Duodenal mucosa (tissue), 2 donors: ENCODE measurements at regions not wholly inside any gene's neighbourhood (a gene's known extent, or its start where the extent isn't known, plus 50 kb on each side); places are given as distances from the start of the nearest gene placed in this dataset.

Experiments used
- H3K27ac ChIP-seq: one replicate; pipeline ENCODE4 v1.7.0; 2013; ENCODE audit warnings: low read depth, low read length
- H3K27me3 ChIP-seq, 2 donors: one replicate each; pipeline ENCODE4 v1.7.0; 2013; ENCODE audit warnings: low read length in 2 of 2, control low read depth in 1 of 2; ENCODE audit not compliant: insufficient read depth in 2 of 2, control insufficient read depth in 1 of 2
- H3K36me3 ChIP-seq, 2 donors: one replicate each; pipeline ENCODE4 v1.7.0; 2013; ENCODE audit warnings: low read length in 2 of 2, control low read depth in 1 of 2; ENCODE audit not compliant: insufficient read depth in 2 of 2, control insufficient read depth in 1 of 2
- H3K4me1 ChIP-seq, 2 donors: one replicate each; pipeline ENCODE4 v1.7.0; 2013; ENCODE audit warnings: low read length in 2 of 2, control low read depth in 1 of 2; ENCODE audit not compliant: insufficient read depth in 2 of 2, control insufficient read depth in 1 of 2
- H3K4me3 ChIP-seq, 2 donors: one replicate each; pipeline ENCODE4 v1.7.0; 2013; ENCODE audit warnings: low read length in 2 of 2, low read depth in 1 of 2
- H3K9ac ChIP-seq, 2 donors: one replicate each; pipeline ENCODE4 v1.7.0; 2013; ENCODE audit warnings: low read length in 2 of 2, low read depth in 1 of 2
- H3K9me3 ChIP-seq, 2 donors: one replicate each; pipeline ENCODE4 v1.7.0; 2013; ENCODE audit warnings: low read length in 2 of 2, control low read depth in 1 of 2; ENCODE audit not compliant: control insufficient read depth in 1 of 2

DNA sequence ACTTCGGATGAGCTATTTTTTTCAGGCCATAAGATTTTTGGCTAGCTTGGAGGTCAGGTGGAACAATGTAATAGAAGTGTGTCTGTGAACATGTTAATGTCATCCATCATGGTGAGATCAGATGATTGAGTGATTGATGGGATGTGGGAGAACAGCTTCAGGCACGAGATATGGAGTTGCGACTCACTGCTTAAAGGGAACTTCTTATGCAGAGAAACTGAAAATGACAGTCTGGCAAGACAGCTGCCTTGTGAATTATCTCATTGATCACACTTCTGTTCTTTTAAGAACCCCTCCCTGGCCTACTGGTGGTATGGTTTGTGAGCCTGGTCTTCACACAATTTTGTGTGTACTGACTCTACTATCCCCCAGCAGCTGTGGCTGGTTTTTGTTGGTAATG is 96.0 kb downstream of the OLFM4 start:
- no peak overlapping the region for H3K4me3 ChIP-seq
- H3K9me3 ChIP-seq = no peaks in the 10 kb centered on the region
- H3K27me3 ChIP-seq = no peaks in the 10 kb centered on the region
- H3K4me1 ChIP-seq = no peaks in the 10 kb centered on the region
- no peaks in the 10 kb centered on the region for H3K36me3 ChIP-seq
- H3K27ac ChIP-seq = no peak overlapping the region
- H3K9ac ChIP-seq = no peak overlapping the region

DNA sequence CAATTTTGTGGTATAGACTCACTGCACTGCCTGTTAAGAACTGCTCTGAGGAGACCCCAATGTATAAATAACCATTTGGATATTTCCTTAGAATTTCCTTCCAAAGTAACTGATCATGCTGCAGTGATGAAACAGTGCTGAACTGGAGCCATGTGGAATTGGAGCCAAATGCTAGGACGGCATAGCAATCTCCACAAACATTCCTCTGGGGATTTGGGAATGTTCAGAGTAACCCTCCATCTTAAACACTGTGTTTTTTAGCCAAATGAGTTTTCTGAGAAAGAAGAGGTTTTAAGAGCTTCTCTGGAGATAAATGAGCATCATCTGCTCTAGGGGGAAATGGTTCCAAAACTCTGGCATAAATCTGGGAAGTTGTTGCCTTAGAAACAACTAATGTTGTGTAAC is 98.2 kb downstream of the OLFM4 start:
- no peak overlapping the region for H3K4me3 ChIP-seq
- no peak overlapping the region for H3K9ac ChIP-seq
- no peaks in the 10 kb centered on the region for H3K36me3 ChIP-seq
- H3K4me1 ChIP-seq = no peaks in the 10 kb centered on the region
- no peaks in the 10 kb centered on the region for H3K27me3 ChIP-seq
- no peak overlapping the region for H3K27ac ChIP-seq
- no peaks in the 10 kb centered on the region for H3K9me3 ChIP-seq

DNA sequence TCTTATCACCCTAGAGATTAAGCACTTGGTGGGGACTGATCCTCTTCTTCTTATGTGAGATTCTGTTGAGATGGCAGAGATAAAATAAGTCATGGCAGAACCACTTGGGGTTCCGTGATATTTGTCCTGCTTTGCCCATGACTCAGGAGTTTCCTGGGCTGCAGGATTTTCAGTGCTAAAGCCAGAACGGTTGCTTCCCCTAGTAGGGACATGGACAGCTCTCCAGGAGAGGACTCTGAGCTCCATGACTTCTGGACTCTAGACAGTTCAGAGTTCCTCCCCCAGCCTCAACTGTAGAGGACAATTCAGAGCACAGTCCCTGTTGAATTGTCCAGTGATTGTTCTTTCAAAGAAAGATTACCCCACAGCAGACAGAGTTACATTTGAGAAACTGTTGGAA is 98.8 kb downstream of the OLFM4 start:
- no peak overlapping the region for H3K27ac ChIP-seq

DNA sequence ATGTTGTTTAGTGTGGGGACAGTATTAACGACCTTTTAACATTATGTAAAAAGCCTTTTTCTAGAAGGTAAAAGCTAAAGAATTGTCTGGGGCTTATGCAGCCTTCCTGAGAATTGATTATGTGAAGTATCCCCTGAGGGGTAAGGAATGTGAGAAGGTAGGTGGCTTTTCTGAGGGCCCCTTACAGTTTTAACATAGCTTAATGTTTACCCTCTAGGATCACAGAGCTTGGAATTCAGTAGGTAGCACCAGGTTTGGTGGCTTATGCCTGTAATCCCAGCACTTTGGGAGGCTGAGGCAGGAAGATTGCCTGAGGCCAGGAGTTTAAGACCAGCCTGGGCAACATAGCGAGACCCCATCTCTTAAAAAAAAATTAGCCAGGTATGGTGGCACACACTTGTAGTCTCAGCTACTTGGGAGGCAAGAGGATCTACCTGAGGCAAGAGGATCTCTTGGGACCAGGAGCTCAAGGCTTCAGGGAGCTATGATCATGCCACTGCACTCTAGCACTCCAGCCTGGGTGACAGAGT is 101.3 kb downstream of the OLFM4 start:
- Histone ChIP-seq H3K4me3 (no peak overlapping the region), H3K27me3 (no peaks in the 10 kb centered on the region), H3K27ac (no peak overlapping the region), H3K9me3 (no peaks in the 10 kb centered on the region), H3K4me1 (no peaks in the 10 kb centered on the region), H3K9ac (no peak overlapping the region), H3K36me3 (no peaks in the 10 kb centered on the region)

More for the DNA sequence above, 98.8 kb downstream of the OLFM4 start:
- Histone ChIP-seq H3K4me3 (no peak overlapping the region), H3K4me1 (no peaks in the 10 kb centered on the region), H3K27me3 (no peaks in the 10 kb centered on the region), H3K9ac (no peak overlapping the region), H3K36me3 (no peaks in the 10 kb centered on the region), H3K9me3 (no peaks in the 10 kb centered on the region)

DNA sequence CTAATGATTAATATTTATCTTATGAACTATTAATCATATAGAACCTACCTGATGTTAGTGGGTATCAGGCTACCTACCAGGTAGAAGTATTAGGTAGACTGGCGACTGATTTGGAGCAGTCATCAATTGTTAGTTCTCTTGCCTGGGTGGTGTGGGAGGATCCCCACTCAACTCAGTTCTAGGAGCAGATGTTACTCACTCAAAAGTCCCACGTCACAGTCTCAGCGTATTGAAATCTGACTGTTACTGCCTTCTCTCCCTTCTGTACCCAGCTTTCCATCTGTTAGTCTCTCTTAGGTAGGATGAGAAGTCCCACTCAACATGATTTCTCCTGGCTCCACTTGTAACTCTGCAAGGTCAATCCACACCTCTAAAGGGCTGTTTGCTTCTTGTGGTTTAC is 102.7 kb downstream of the OLFM4 start:
- Histone ChIP-seq H3K27ac (no peak overlapping the region), H3K9me3 (no peaks in the 10 kb centered on the region), H3K9ac (no peak overlapping the region), H3K4me1 (no peaks in the 10 kb centered on the region), H3K4me3 (no peak overlapping the region), H3K27me3 (no peaks in the 10 kb centered on the region), H3K36me3 (no peaks in the 10 kb centered on the region)

DNA sequence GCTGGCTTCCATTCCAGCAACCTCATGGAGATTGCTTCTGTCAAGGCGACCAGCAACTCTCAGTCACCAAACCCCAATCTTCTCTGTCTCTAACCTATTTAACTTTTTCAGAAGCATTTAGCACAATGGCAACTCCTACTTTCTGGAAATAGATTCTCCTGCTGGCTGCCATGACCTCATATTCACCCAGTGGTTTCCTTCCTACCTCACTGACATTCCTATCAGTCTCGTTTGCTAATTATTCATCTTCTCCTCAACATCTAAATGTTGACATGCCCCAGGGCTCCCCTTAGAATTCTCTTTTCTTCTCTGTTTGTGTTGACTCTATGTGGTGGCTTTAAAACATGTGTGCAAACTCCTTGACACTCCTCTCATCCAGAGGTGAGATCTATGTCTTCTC is 106.7 kb downstream of the OLFM4 start:
- no peak overlapping the region for H3K27ac ChIP-seq
- no peaks in the 10 kb centered on the region for H3K27me3 ChIP-seq
- no peak overlapping the region for H3K9ac ChIP-seq
- no peaks in the 10 kb centered on the region for H3K36me3 ChIP-seq
- no peaks in the 10 kb centered on the region for H3K9me3 ChIP-seq
- no peak overlapping the region for H3K4me3 ChIP-seq
- no peaks in the 10 kb centered on the region for H3K4me1 ChIP-seq

DNA sequence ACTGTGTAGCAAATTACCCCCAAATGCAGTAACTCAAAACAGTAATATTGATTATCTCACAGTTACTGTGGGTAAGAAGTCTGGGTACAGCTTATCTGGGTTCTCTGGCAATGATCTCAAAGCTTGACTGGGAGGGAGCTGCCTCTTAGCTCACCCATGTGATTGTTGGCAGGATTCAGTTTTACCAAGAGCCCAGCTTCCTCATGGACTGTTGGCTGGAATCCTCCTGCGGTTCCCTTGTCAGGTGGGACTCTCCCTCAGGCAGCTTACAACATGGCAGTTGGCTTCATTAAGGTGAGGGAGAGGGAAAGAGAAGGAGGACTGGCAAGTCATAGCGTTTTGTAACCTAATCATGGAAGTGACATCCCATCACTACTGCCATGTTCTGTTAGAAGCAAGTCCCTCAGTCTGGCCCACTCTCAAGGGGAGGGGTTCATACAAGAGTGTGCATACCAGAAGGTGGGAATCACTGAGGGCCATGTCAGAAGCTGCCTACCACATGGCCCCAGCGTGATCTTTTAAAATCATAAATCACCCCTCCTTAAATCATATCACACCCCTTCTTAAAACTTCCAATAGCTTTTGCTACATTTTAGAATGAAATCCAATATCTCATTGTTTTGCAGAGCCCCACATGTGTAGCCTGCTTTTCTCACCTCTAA is 108.1 kb downstream of the OLFM4 start:
- Histone ChIP-seq H3K9ac (no peak overlapping the region), H3K9me3 (no peaks in the 10 kb centered on the region), H3K27me3 (no peaks in the 10 kb centered on the region), H3K4me1 (no peaks in the 10 kb centered on the region), H3K36me3 (no peaks in the 10 kb centered on the region), H3K27ac (no peak overlapping the region), H3K4me3 (no peak overlapping the region)

DNA sequence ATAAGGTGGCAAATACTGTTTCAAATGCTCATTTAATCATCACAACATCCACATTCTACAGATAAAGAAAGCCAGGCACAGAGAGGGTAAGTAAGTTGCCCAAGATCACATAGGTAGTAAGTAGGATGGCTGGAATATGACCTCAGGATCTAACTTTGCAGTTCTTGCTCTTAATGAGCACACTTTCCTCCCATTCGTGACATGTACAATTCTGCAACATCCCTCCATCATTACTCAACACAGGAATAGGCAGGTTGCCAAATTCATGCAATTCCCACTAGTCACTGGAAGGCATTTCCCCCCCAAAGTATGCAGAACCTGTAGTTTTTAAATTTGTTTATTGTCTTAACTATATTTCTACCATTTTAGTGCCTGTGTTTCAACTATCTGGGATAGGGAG is 109.2 kb downstream of the OLFM4 start:
- Histone ChIP-seq H3K4me1 (no peaks in the 10 kb centered on the region), H3K36me3 (no peaks in the 10 kb centered on the region), H3K4me3 (no peak overlapping the region), H3K9me3 (no peaks in the 10 kb centered on the region), H3K27me3 (no peaks in the 10 kb centered on the region), H3K9ac (no peak overlapping the region), H3K27ac (no peak overlapping the region)

DNA sequence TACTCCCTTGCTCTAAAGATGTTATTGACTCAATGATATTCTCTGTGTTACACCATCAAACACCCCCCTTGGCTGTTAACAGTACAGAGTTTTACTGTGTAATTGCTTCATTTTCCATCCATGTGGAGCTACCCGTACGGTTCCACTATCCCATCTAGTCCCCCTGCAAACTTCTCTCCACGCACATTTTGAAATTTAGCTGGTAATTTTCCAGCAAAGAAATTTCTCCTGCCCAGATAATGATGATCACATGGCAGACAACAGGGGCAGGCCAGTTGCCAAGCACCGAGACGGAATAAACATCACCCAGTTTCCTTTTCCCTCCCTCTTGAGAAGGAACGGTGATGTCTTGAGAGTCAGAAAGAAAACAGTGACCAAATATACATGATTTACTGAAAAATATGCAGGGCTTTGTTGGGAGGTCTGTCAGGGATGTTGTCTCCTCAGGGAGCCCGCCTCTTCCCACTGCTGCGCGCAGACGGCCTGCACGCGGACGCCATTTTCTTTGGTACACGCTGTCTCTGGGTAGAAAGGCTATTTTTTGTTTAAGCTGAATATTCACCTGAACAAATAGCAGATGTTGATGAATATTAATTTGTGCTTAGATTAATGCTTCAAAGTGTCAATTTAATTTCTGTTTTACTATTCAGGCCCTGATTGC is 109.9 kb downstream of the OLFM4 start:
- Histone ChIP-seq H3K4me3 (no peak overlapping the region), H3K9me3 (no peaks in the 10 kb centered on the region), H3K27ac (no peak overlapping the region)

DNA sequence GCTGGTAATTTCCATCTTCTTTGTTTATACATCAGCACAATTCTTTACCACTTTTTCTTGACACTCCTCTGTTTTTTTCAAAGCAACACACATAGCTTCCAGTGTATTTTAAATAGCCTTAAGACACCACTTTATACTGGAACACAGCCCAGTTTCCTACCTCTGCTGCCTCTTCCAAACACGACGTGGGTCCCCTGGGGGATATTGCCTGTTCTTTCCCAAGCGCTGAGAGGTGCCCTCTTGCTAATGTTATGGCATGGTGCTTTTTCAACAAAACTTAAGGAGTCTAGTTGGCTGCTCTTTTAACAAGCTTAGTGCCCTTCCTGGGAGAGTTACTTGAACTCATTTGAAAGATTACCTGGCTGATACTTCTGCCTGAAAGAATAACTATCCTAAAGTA is 112.7 kb downstream of the OLFM4 start:
- no peak overlapping the region for H3K4me3 ChIP-seq
- no peak overlapping the region for H3K27ac ChIP-seq
- H3K4me1 ChIP-seq = no peaks in the 10 kb centered on the region
- H3K27me3 ChIP-seq = no peaks in the 10 kb centered on the region
- H3K9ac ChIP-seq = no peak overlapping the region
- no peaks in the 10 kb centered on the region for H3K9me3 ChIP-seq
- no peaks in the 10 kb centered on the region for H3K36me3 ChIP-seq

More for the DNA sequence above, 109.9 kb downstream of the OLFM4 start:
- Histone ChIP-seq H3K4me1 (no peaks in the 10 kb centered on the region), H3K9ac (no peak overlapping the region), H3K36me3 (no peaks in the 10 kb centered on the region), H3K27me3 (no peaks in the 10 kb centered on the region)
